ENCODE measurements at regions not wholly inside any gene's neighbourhood (a gene's known extent, or its start where the extent isn't known, plus 50 kb on each side); places are given as distances from the start of the nearest gene placed in this dataset.

- H3K36me3 ChIP-seq (ENCODE audit: insufficient read depth, low read length), result no peaks in the 10 kb centered on the region
- H3K4me1 ChIP-seq (ENCODE audit: insufficient read depth, low read length), result peaks cover 20% of the 10 kb centered on the region
- peak overlapping the region; percentile 12 for H3K4me2 ChIP-seq (ENCODE audit: insufficient read depth, low read length)
- H2AFZ ChIP-seq (ENCODE audit: low read length), result peak overlapping the region; percentile 64
- H3K27ac ChIP-seq (ENCODE audit: low read depth, low read length), result peak overlapping the region; percentile 86
- peak; percentile 92 for DNase-seq (ENCODE audit: insufficient read length, low spot score, missing footprints)
- H3K27me3 ChIP-seq (ENCODE audit: insufficient read depth, low read length), result no peaks in the 10 kb centered on the region
- H4K20me1 ChIP-seq (ENCODE audit: insufficient read depth, low read length), result no peaks in the 10 kb centered on the region
- H3K9me3 ChIP-seq (ENCODE audit: low read depth, low read length), result no peaks in the 10 kb centered on the region
- H3K4me3 ChIP-seq (ENCODE audit: insufficient read depth, low read length), result no peak overlapping the region
- TF ChIP-seq CTCF (IDR thresholded peaks at IDR 0.05; ENCODE audit: extremely low read depth, low read depth, low read length), result no peak
- no peaks in the 10 kb centered on the region for H3K79me2 ChIP-seq (ENCODE audit: insufficient read depth, low read length)
These were observed 526.1 kb downstream of the BNC2 start for GRCh38 chr9:16344343-16344742.

DNA sequence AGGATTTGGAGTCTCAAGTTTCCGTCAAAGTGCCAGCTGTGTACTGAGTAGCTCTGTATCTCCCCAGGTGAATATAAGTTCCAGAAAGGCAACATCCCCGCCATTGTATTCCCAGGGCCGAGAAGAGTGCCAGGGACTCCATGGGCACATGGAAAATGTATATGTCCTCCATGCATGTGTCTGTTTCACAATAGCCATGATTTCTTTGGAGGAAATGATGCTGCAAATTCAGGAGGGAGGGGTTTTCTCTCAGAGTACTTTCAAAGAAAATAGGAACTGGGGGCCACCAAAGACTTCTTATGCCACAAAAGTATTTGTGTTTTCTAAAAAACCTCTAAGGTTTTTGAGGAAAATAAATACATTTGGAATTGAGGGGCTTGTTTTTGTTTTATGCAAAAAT lies 524.6 kb downstream of the BNC2 start:
- no peaks in the 10 kb centered on the region for H4K20me1 ChIP-seq (ENCODE audit: insufficient read depth, low read length)
- no peak overlapping the region for H3K4me3 ChIP-seq (ENCODE audit: insufficient read depth, low read length)
- H3K27me3 ChIP-seq (ENCODE audit: insufficient read depth, low read length), result no peaks in the 10 kb centered on the region
- H3K79me2 ChIP-seq (ENCODE audit: insufficient read depth, low read length), result no peaks in the 10 kb centered on the region
- DNase-seq (ENCODE audit: insufficient read length, low spot score, missing footprints), result no peak
- H3K27ac ChIP-seq (ENCODE audit: low read depth, low read length), result no peak overlapping the region
- no peak for TF ChIP-seq CTCF (IDR thresholded peaks at IDR 0.05; ENCODE audit: extremely low read depth, low read depth, low read length)
- H3K9me3 ChIP-seq (ENCODE audit: low read depth, low read length), result no peaks in the 10 kb centered on the region
- H2AFZ ChIP-seq (ENCODE audit: low read length), result no peak overlapping the region
- H3K4me1 ChIP-seq (ENCODE audit: insufficient read depth, low read length), result peaks cover 20% of the 10 kb centered on the region
- H3K4me2 ChIP-seq (ENCODE audit: insufficient read depth, low read length), result no peak overlapping the region
- H3K36me3 ChIP-seq (ENCODE audit: insufficient read depth, low read length), result no peaks in the 10 kb centered on the region

DNA sequence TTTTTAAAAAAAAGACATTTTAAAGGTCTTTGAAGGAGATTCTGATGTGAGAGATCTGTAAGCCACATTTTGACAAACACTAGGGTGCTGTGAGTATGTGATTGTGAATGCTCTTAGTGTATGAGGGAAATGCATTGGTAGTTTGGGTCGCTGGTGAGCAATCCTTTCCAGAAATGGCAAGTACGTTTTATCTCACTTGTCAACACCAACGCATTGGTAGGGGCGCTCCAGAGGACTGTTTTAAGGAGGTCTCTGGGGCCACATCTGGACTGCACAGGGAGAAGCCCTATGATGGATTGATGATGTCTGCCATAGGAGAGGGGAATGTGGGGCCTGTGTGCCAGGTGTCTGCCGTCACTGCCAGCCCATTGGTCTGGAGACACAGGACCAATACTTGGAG lies 522.6 kb downstream of the BNC2 start:
- Histone ChIP-seq H3K4me3 (ENCODE audit: insufficient read depth, low read length) (no peak overlapping the region), H3K27me3 (ENCODE audit: insufficient read depth, low read length) (no peaks in the 10 kb centered on the region), H2AFZ (ENCODE audit: low read length) (no peak overlapping the region), H3K27ac (ENCODE audit: low read depth, low read length) (no peak overlapping the region), H3K9me3 (ENCODE audit: low read depth, low read length) (no peaks in the 10 kb centered on the region), H3K4me1 (ENCODE audit: insufficient read depth, low read length) (peaks cover 17% of the 10 kb centered on the region), H3K4me2 (ENCODE audit: insufficient read depth, low read length) (no peak overlapping the region), H4K20me1 (ENCODE audit: insufficient read depth, low read length) (no peaks in the 10 kb centered on the region), H3K79me2 (ENCODE audit: insufficient read depth, low read length) (no peaks in the 10 kb centered on the region), H3K36me3 (ENCODE audit: insufficient read depth, low read length) (no peaks in the 10 kb centered on the region)
- DNase-seq (ENCODE audit: insufficient read length, low spot score, missing footprints), result no peak
- TF ChIP-seq CTCF (IDR thresholded peaks at IDR 0.05; ENCODE audit: extremely low read depth, low read depth, low read length), result no peak

DNA sequence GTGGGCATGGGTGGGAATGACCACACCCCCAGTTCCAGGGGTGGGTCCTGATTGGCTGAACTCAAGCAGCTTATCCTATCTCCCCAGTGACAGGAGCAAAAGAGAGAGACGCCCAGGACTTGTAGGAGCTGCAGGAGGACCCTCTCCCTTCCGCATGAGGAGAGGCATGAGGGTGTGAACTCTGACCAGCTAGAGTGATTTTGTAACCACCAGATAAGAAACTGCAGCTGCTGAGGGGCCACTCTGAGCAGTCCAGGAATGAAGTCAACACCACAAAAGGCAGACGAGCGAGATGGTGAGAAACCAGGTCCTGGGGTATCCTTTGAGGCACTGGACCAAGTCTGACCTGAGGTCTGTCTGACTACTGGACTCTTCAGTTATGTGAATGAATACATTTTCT lies 521.9 kb downstream of the BNC2 start:
- no peak for DNase-seq (ENCODE audit: insufficient read length, low spot score, missing footprints)
- Histone ChIP-seq H4K20me1 (ENCODE audit: insufficient read depth, low read length) (no peaks in the 10 kb centered on the region), H3K4me3 (ENCODE audit: insufficient read depth, low read length) (no peak overlapping the region), H3K27me3 (ENCODE audit: insufficient read depth, low read length) (no peaks in the 10 kb centered on the region), H3K9me3 (ENCODE audit: low read depth, low read length) (no peaks in the 10 kb centered on the region), H3K4me2 (ENCODE audit: insufficient read depth, low read length) (no peak overlapping the region), H3K27ac (ENCODE audit: low read depth, low read length) (no peak overlapping the region), H3K4me1 (ENCODE audit: insufficient read depth, low read length) (peaks cover 18% of the 10 kb centered on the region), H3K79me2 (ENCODE audit: insufficient read depth, low read length) (no peaks in the 10 kb centered on the region), H2AFZ (ENCODE audit: low read length) (peak overlapping the region; percentile 43), H3K36me3 (ENCODE audit: insufficient read depth, low read length) (no peaks in the 10 kb centered on the region)
- TF ChIP-seq CTCF (IDR thresholded peaks at IDR 0.05; ENCODE audit: extremely low read depth, low read depth, low read length), result no peak

Measured in osteoblast (primary cell).